ENCODE measurements at regions not wholly inside any gene's neighbourhood (a gene's known extent, or its start where the extent isn't known, plus 50 kb on each side); places are given as distances from the start of the nearest gene placed in this dataset.

DNA sequence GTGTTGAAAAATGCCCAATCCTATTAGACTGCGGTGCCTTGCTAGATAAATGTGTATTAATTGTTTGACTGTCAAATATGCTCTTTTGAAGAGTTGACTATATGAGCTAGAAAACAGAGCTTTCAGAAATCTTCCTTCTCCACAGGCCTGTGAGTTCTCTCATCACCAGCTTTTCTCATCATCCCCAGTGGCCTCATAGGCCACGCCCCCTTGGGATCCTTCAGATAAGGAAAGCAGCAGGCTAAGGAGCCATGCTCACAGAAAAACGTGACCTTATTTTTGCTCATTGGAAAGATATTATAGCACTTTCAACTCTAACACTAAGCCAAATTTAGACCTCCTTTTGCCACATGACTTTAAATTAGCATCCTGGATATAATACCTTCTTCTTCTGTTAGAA lies 514.4 kb upstream of the ARRDC4 start:
- no peak overlapping the region for H3K4me3 ChIP-seq (ENCODE audit: low read length)
- no peak overlapping the region for H3K27ac ChIP-seq (ENCODE audit: low read length)
- no peaks in the 10 kb centered on the region for H3K4me1 ChIP-seq (ENCODE audit: control insufficient read depth, low read depth, low read length)
- H3K27me3 ChIP-seq (ENCODE audit: control insufficient read depth, insufficient read depth, low read length) = no peaks in the 10 kb centered on the region
- H3K9ac ChIP-seq (ENCODE audit: low read length) = no peak overlapping the region
- no peaks in the 10 kb centered on the region for H3K36me3 ChIP-seq (ENCODE audit: control insufficient read depth, low read depth, low read length)
- H3K9me3 ChIP-seq (ENCODE audit: control insufficient read depth, low read depth, low read length) = no peaks in the 10 kb centered on the region

GRCh38 chr15:97456521-97457202 lies 503.8 kb upstream of the ARRDC4 start:
- Histone ChIP-seq H3K27ac (ENCODE audit: low read length) (no peak overlapping the region), H3K4me1 (ENCODE audit: control insufficient read depth, low read depth, low read length) (no peaks in the 10 kb centered on the region), H3K4me3 (ENCODE audit: low read length) (no peak overlapping the region), H3K9ac (ENCODE audit: low read length) (no peak overlapping the region), H3K36me3 (ENCODE audit: control insufficient read depth, low read depth, low read length) (no peaks in the 10 kb centered on the region), H3K27me3 (ENCODE audit: control insufficient read depth, insufficient read depth, low read length) (no peaks in the 10 kb centered on the region), H3K9me3 (ENCODE audit: control insufficient read depth, low read depth, low read length) (no peaks in the 10 kb centered on the region)

GRCh38 chr15:97457203-97457847 lies 503.2 kb upstream of the ARRDC4 start:
- Histone ChIP-seq H3K27ac (ENCODE audit: low read length) (no peak overlapping the region), H3K4me3 (ENCODE audit: low read length) (no peak overlapping the region), H3K36me3 (ENCODE audit: control insufficient read depth, low read depth, low read length) (no peaks in the 10 kb centered on the region), H3K27me3 (ENCODE audit: control insufficient read depth, insufficient read depth, low read length) (no peaks in the 10 kb centered on the region), H3K4me1 (ENCODE audit: control insufficient read depth, low read depth, low read length) (no peaks in the 10 kb centered on the region), H3K9ac (ENCODE audit: low read length) (no peak overlapping the region), H3K9me3 (ENCODE audit: control insufficient read depth, low read depth, low read length) (no peaks in the 10 kb centered on the region)

- H3K9me3 ChIP-seq (ENCODE audit: control insufficient read depth, low read depth, low read length) = no peaks in the 10 kb centered on the region
These were observed 500.7 kb upstream of the ARRDC4 start for GRCh38 chr15:97459771-97460170.

GRCh38 chr15:97461226-97461625 lies 499.3 kb upstream of the ARRDC4 start:
- Histone ChIP-seq H3K9me3 (ENCODE audit: control insufficient read depth, low read depth, low read length) (no peaks in the 10 kb centered on the region), H3K4me1 (ENCODE audit: control insufficient read depth, low read depth, low read length) (no peaks in the 10 kb centered on the region), H3K27me3 (ENCODE audit: control insufficient read depth, insufficient read depth, low read length) (no peaks in the 10 kb centered on the region), H3K27ac (ENCODE audit: low read length) (no peak overlapping the region), H3K36me3 (ENCODE audit: control insufficient read depth, low read depth, low read length) (no peaks in the 10 kb centered on the region), H3K9ac (ENCODE audit: low read length) (no peak overlapping the region), H3K4me3 (ENCODE audit: low read length) (no peak overlapping the region)

More at GRCh38 chr15:97459771-97460170, 500.7 kb upstream of the ARRDC4 start:
- Histone ChIP-seq H3K4me1 (ENCODE audit: control insufficient read depth, low read depth, low read length) (no peaks in the 10 kb centered on the region), H3K27me3 (ENCODE audit: control insufficient read depth, insufficient read depth, low read length) (no peaks in the 10 kb centered on the region), H3K36me3 (ENCODE audit: control insufficient read depth, low read depth, low read length) (no peaks in the 10 kb centered on the region), H3K4me3 (ENCODE audit: low read length) (no peak overlapping the region), H3K27ac (ENCODE audit: low read length) (no peak overlapping the region), H3K9ac (ENCODE audit: low read length) (no peak overlapping the region)

GRCh38 chr15:97463696-97464095 lies 496.8 kb upstream of the ARRDC4 start:
- H3K4me3 ChIP-seq (ENCODE audit: low read length) = no peak overlapping the region
- no peaks in the 10 kb centered on the region for H3K4me1 ChIP-seq (ENCODE audit: control insufficient read depth, low read depth, low read length)
- no peaks in the 10 kb centered on the region for H3K27me3 ChIP-seq (ENCODE audit: control insufficient read depth, insufficient read depth, low read length)
- H3K27ac ChIP-seq (ENCODE audit: low read length) = no peak overlapping the region
- no peaks in the 10 kb centered on the region for H3K9me3 ChIP-seq (ENCODE audit: control insufficient read depth, low read depth, low read length)
- no peak overlapping the region for H3K9ac ChIP-seq (ENCODE audit: low read length)
- no peaks in the 10 kb centered on the region for H3K36me3 ChIP-seq (ENCODE audit: control insufficient read depth, low read depth, low read length)

DNA sequence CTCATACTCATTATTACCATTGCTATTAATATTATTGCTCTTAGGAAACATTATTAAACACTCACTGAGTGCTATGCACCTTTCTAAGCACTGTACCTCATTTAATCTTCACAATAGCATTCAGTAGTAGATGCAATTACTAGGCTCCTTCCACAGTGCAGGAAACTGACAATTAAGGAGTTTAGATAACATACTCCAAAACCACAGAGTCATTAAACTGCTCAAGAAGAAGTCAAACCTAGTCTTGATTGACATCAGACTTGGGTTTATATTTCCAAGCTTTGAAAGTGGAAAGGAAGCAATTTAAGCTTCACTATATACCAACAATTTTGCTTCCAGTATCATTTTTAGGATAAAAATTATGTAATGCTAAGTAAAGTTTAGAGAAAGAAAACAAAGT lies 490.1 kb upstream of the ARRDC4 start:
- Histone ChIP-seq H3K27ac (ENCODE audit: low read length) (no peak overlapping the region), H3K4me1 (ENCODE audit: control insufficient read depth, low read depth, low read length) (no peaks in the 10 kb centered on the region), H3K4me3 (ENCODE audit: low read length) (no peak overlapping the region), H3K9ac (ENCODE audit: low read length) (no peak overlapping the region), H3K27me3 (ENCODE audit: control insufficient read depth, insufficient read depth, low read length) (no peaks in the 10 kb centered on the region), H3K9me3 (ENCODE audit: control insufficient read depth, low read depth, low read length) (no peaks in the 10 kb centered on the region), H3K36me3 (ENCODE audit: control insufficient read depth, low read depth, low read length) (no peaks in the 10 kb centered on the region)

GRCh38 chr15:97473627-97474026 lies 486.9 kb upstream of the ARRDC4 start:
- Histone ChIP-seq H3K27ac (ENCODE audit: low read length) (no peak overlapping the region), H3K36me3 (ENCODE audit: control insufficient read depth, low read depth, low read length) (no peaks in the 10 kb centered on the region), H3K9ac (ENCODE audit: low read length) (no peak overlapping the region), H3K4me1 (ENCODE audit: control insufficient read depth, low read depth, low read length) (no peaks in the 10 kb centered on the region), H3K9me3 (ENCODE audit: control insufficient read depth, low read depth, low read length) (no peaks in the 10 kb centered on the region), H3K27me3 (ENCODE audit: control insufficient read depth, insufficient read depth, low read length) (no peaks in the 10 kb centered on the region), H3K4me3 (ENCODE audit: low read length) (no peak overlapping the region)

DNA sequence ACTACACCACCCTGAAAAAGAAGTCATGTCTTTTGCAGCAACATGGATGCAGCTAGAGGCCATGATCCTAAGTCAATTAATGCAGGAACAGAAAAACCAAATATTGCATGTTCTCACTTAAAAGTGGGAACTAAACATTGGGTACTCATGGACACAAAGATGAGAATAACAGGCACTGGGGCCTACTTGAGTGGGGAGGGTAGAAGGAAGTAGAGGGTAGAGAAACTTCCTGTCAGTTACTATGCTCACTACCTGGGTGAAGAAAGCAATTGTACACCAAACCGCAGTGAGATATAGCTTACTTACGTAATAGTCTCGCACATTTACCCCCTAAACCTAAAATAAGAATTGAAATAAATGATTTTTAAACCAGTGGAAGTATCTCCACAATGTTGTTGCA lies 480.5 kb upstream of the ARRDC4 start:
- Histone ChIP-seq H3K27me3 (ENCODE audit: control insufficient read depth, insufficient read depth, low read length) (no peaks in the 10 kb centered on the region), H3K9ac (ENCODE audit: low read length) (no peak overlapping the region), H3K9me3 (ENCODE audit: control insufficient read depth, low read depth, low read length) (no peaks in the 10 kb centered on the region), H3K36me3 (ENCODE audit: control insufficient read depth, low read depth, low read length) (no peaks in the 10 kb centered on the region), H3K4me1 (ENCODE audit: control insufficient read depth, low read depth, low read length) (no peaks in the 10 kb centered on the region), H3K27ac (ENCODE audit: low read length) (no peak overlapping the region), H3K4me3 (ENCODE audit: low read length) (no peak overlapping the region)

DNA sequence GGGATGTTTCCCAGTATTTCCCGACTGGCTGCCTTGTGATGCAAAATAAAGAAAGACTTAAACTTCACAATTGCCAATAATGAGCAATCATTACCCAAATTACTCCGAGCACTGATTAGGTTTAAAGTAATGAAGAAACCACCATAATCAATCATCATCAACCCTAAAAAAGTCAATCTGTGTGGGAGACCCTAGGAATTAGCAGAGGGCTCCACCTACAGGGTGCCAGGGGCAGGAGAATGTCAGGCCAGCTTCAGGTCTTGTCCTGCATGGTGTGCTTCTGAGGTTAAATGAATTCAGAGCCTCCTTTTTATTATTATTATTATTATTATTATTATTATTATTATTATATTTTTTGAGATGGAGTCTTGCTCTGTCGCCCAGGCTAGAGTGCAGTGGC lies 478.0 kb upstream of the ARRDC4 start:
- no peaks in the 10 kb centered on the region for H3K27me3 ChIP-seq (ENCODE audit: control insufficient read depth, insufficient read depth, low read length)
- H3K4me1 ChIP-seq (ENCODE audit: control insufficient read depth, low read depth, low read length) = no peaks in the 10 kb centered on the region
- no peaks in the 10 kb centered on the region for H3K36me3 ChIP-seq (ENCODE audit: control insufficient read depth, low read depth, low read length)
- H3K9me3 ChIP-seq (ENCODE audit: control insufficient read depth, low read depth, low read length) = no peaks in the 10 kb centered on the region
- H3K4me3 ChIP-seq (ENCODE audit: low read length) = no peak overlapping the region
- H3K27ac ChIP-seq (ENCODE audit: low read length) = no peak overlapping the region
- H3K9ac ChIP-seq (ENCODE audit: low read length) = no peak overlapping the region

DNA sequence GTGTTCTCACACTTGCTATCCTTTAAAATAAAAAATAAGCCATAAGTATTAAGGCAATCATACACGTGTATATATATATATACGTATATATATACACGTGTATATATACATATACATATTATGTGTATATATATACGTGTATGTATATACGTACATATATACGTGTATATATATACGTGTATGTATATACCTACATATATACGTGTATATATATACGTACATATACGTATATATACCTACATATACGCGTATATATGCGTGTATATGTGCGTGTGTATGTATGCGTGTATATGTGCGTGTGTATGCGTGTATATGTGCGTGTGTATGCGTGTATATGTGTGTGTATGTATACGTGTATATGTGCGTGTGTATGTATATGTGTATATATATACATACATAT lies 477.3 kb upstream of the ARRDC4 start:
- H3K9me3 ChIP-seq (ENCODE audit: control insufficient read depth, low read depth, low read length) = no peaks in the 10 kb centered on the region
- H3K9ac ChIP-seq (ENCODE audit: low read length) = no peak overlapping the region
- no peaks in the 10 kb centered on the region for H3K27me3 ChIP-seq (ENCODE audit: control insufficient read depth, insufficient read depth, low read length)
- no peaks in the 10 kb centered on the region for H3K36me3 ChIP-seq (ENCODE audit: control insufficient read depth, low read depth, low read length)
- no peak overlapping the region for H3K27ac ChIP-seq (ENCODE audit: low read length)
- H3K4me3 ChIP-seq (ENCODE audit: low read length) = no peak overlapping the region
- no peaks in the 10 kb centered on the region for H3K4me1 ChIP-seq (ENCODE audit: control insufficient read depth, low read depth, low read length)

DNA sequence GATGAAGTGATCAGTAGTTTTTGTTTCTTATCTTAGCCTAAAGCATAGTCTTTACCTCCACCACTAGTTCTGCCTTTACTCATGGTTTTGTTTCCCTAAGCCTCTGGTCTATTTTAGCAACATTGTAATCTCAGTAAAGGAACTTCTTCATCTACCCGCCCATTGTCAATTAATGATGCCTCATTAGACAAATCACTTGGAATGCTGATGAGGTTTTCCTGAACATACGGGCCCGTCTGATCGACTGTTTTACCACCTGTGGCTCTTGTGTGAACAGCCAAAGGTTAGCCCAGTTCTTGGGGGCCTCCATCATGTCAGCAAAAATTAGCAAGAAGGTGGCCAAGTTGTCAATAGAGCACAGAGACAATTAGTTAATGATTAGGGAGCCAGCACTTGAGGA lies 470.1 kb upstream of the ARRDC4 start:
- H3K9ac ChIP-seq (ENCODE audit: low read length) = no peak overlapping the region
- H3K27me3 ChIP-seq (ENCODE audit: control insufficient read depth, insufficient read depth, low read length) = no peaks in the 10 kb centered on the region
- no peak overlapping the region for H3K4me3 ChIP-seq (ENCODE audit: low read length)
- no peaks in the 10 kb centered on the region for H3K4me1 ChIP-seq (ENCODE audit: control insufficient read depth, low read depth, low read length)
- H3K9me3 ChIP-seq (ENCODE audit: control insufficient read depth, low read depth, low read length) = no peaks in the 10 kb centered on the region
- no peak overlapping the region for H3K27ac ChIP-seq (ENCODE audit: low read length)
- no peaks in the 10 kb centered on the region for H3K36me3 ChIP-seq (ENCODE audit: control insufficient read depth, low read depth, low read length)

All from iPS-18a (cell line).